Ovary (tissue), 7 donors: ENCODE measurements at regions not wholly inside any gene's neighbourhood (a gene's known extent, or its start where the extent isn't known, plus 50 kb on each side); places are given as distances from the start of the nearest gene placed in this dataset.

ENCODE experiments used
- DNase-seq, 5 donors: peaks; one replicate each; pipeline ENCODE4 v3.0.0-alpha.2; 2019 to 2020
- H3K27ac ChIP-seq, 2 donors: fragments of 200-600 bp; one replicate each; pipeline versions ENCODE4 v1.5.1 to v1.8.0; 2019 to 2022
- H3K27me3 ChIP-seq: fragments of 200-600 bp; one replicate; pipeline ENCODE4 v1.8.0; 2022
- H3K36me3 ChIP-seq: fragments of 200-600 bp; sonication (generic); one replicate; pipeline ENCODE4 v1.5.1; 2019
- H3K4me1 ChIP-seq: one replicate; pipeline ENCODE4 v1.8.1; 2013; ENCODE audit warnings: mild to moderate bottlenecking, moderate library complexity; ENCODE audit not compliant: insufficient read depth
- H3K4me3 ChIP-seq: fragments of 200-600 bp; sonication (generic); one replicate; pipeline ENCODE4 v1.5.1; 2017
- H3K9me3 ChIP-seq, 2 donors: fragments of 200-600 bp in 1 of 2; sonication (generic) in 1 of 2; one replicate each; pipeline versions ENCODE4 v1.5.1 to v1.8.1; 2013 to 2019; ENCODE audit warnings: mild to moderate bottlenecking in 1 of 2, moderate library complexity in 1 of 2
- CTCF ChIP-seq, 3 donors: fragments of 450-650 bp in 2 of 3; fragments of 200-600 bp in 1 of 3; IDR thresholded peaks; one replicate each; pipeline versions ENCODE4 v1.5.1 to v1.8.0; 2016 to 2022; ENCODE audit warnings: antibody characterized with exemption in 3 of 3, mild to moderate bottlenecking in 1 of 3
- EP300 ChIP-seq: sonication (generic); formaldehyde crosslinking; IDR thresholded peaks from one replicate; pipeline ENCODE4 v1.6.1; 2017; ENCODE audit warnings: antibody characterized with exemption
- POLR2A ChIP-seq: fragments of 450-650 bp; IDR thresholded peaks from one replicate; pipeline ENCODE4 v1.6.1; 2017; ENCODE audit warnings: antibody characterized with exemption, mild to moderate bottlenecking, moderate library complexity
- WGBS, 3 donors: extraction: QIAGEN DNeasy Blood & Tissue Kit in 1 of 3; methylation state at CpG; one replicate each; pipeline versions ENCODE4 v1.1.5 to v1.1.7; 2013 to 2017; 5-methylcytosine and 5-hydroxymethylcytosine counted together
- intact Hi-C, 4 donors: fragments of 100-400 bp; cut with DNase I; formaldehyde crosslinking; loops; one replicate each; pipeline versions ENCODE4 v1.11.0 to v1.15.1; 2022 to 2023
- donor health status: DM: no; HTN: no; CAD: no; lungs with moderate emphysema.
- donor health status: DM: no; HTN: no; CAD: no.
- donor health status: Bipolar disorder and iron deficiency.
- donor health status: DM: no; HTN: no; CAD: no.
- donor health status: DM: yes; HTN: yes; CAD: no.

DNA sequence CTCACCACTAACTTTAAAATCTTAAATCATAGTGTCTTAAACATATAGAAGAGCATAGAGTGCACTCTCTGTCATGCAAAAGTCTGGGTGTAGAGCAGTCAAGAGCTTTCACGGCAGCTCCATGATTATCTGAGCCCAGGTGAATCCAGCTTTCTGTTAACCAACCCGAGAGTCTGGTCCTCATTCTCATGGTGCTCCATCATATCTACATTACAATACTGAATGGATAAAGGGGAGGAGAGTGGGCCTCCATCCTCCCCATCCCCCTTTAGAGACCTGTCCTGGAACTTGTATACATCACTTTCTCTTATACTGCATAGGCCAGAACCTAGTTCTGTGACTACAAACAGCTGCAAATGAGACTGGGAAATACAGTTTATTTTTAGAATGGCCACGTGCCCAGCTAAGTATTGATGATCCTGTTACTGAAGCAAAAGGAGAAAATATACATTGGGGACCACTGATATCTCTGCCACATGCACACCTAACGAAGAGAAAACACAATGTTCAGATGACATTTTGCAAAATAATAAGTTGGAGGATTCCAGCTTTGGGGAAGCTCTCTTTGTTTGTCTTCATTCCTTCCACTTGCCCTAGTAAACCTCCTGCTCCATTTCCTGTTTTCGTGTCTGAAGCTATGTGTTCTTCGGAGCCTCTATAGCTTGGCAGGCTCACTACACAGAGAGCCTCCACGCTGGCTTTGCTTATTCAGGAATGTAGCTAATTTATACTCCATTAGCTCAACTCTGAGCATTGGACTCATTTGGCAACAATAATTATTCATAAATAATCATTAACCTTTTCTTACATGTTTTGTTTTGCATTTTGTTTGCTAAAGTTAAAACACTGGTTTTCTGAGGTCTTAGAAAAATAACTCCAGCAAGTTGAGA is 110.1 kb downstream of the IYD start:
- no peak for TF ChIP-seq POLR2A
- TF ChIP-seq CTCF (IDR thresholded peaks at IDR 0.05): no peak
- TF ChIP-seq EP300: no peak
- WGBS, 3 donors: 21 to 36% (median 22%) methylated on average over 7 of the region's 7 CpGs

DNA sequence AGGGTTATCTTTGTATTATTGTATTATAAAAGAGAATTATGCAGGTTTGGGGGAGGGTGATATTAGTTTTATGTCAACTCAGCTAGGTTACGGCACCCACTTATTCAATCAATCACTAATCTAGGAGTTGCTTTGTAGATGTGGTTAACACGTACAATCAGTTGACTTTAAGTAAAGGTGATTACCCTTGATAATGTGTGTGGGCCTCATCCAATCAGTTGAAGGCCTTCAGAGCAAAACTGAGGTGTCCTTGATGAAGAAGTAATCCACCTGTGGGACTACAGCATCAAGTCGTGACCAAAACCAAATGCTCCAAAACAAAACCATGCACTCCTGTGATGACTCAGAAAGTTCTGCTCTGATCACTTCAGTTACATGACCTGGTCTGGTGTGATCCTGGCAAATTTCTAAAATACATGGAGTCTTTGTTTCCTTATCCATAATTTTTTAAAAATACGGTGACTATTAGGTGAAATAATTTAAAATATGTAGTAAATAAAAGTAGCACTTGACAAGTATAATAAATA is 114.1 kb downstream of the IYD start:
- TF ChIP-seq CTCF (IDR thresholded peaks at IDR 0.05) (no peak), EP300 (no peak), POLR2A (no peak)
- WGBS, 3 donors: 50 to 54% (median 54%) methylated on average over 4 of the region's 4 CpGs
- Histone ChIP-seq H3K27me3 (no peaks in the 10 kb centered on the region), H3K36me3 (no peaks in the 10 kb centered on the region), H3K4me1 (peaks cover 2% of the 10 kb centered on the region), H3K27ac (no peak overlapping the region), H3K4me3 (no peak overlapping the region), H3K9me3 (no peaks in the 10 kb centered on the region)
- no peak for DNase-seq
- intact Hi-C loops: no loop called here

More for the DNA sequence above, 110.1 kb downstream of the IYD start:
- no peaks in the 10 kb centered on the region for H3K27me3 ChIP-seq
- intact Hi-C loops: no loop called here
- H3K4me1 ChIP-seq: peaks cover 2% of the 10 kb centered on the region
- no peaks in the 10 kb centered on the region for H3K9me3 ChIP-seq
- H3K4me3 ChIP-seq: no peak overlapping the region
- DNase-seq: no peak
- H3K36me3 ChIP-seq: no peaks in the 10 kb centered on the region
- no peak overlapping the region for H3K27ac ChIP-seq

DNA sequence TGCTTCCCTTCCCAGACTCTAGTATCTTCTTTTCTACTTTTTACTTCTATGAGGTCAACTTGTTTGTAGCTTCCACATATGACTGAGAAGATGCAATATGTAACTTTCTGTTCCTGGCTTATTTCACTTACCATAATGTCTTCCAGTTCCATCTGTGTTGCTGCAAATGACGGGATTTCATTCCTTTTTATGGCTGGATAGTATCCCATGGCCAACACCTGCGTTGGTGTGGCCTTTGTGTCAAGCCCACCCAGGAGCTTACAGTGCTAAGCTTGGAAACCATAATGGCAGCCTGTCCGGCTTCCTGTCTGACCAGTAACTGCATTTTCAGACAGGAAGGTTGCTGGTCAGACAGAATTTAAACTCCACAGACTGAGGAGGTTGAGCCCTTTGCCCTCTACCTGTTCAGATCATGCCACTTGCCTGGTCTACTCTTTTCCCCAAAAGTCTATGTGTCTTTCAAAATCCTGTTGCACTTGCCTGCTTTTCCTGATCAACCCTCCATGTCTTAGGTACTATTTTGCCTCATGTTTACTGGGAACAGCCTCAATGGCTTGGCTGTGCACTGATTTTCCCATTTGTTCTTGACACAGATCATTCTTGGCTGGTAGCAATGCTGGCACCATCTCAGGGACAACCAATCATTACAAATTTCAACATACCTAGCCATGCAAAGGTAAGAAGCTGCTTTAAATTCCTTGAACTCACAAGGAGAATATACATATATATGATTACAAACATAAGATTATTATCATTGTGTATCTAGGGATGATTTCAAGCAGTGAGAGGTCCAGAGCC is 114.3 kb upstream of the PLEKHG1 start:
- no peak for DNase-seq
- TF ChIP-seq CTCF (IDR thresholded peaks at IDR 0.05) (no peak), POLR2A (no peak), EP300 (no peak)
- no peaks in the 10 kb centered on the region for H3K27me3 ChIP-seq
- no peak overlapping the region for H3K27ac ChIP-seq
- 66 to 92% (median 86%) methylated on average over 3 of the region's 3 CpGs for WGBS, 3 donors
- no peaks in the 10 kb centered on the region for H3K36me3 ChIP-seq
- no peaks in the 10 kb centered on the region for H3K4me1 ChIP-seq
- no peaks in the 10 kb centered on the region for H3K9me3 ChIP-seq
- no peak overlapping the region for H3K4me3 ChIP-seq
- intact Hi-C loops: no loop called here

DNA sequence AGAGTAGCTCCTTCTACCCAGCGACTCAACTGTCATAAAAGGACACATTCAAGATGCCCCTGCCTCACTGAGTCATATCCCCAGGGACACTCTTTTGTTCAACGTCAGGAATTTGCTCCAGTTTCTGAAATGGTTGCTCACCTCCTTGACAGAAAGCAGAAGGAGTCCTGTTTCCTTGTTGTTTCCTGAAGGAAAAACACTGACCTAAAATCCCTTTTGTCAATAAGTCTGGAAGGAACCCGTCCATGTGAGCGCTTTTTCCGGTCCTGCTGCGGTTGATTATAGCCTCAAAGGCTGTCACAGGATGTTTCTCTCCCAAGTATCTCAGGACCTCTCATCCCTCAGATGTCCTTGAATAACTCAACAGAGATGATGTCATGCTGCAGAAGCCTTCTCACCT is 113.6 kb upstream of the PLEKHG1 start:
- Histone ChIP-seq H3K27me3 (no peaks in the 10 kb centered on the region), H3K4me3 (no peak overlapping the region), H3K4me1 (no peaks in the 10 kb centered on the region), H3K36me3 (no peaks in the 10 kb centered on the region), H3K27ac (no peak overlapping the region), H3K9me3 (no peaks in the 10 kb centered on the region)
- intact Hi-C loops: no loop called here
- no peak for TF ChIP-seq CTCF (IDR thresholded peaks at IDR 0.05)
- TF ChIP-seq POLR2A: no peak
- TF ChIP-seq EP300: no peak
- no peak for DNase-seq
- WGBS, 3 donors: 60 to 69% (median 69%) methylated on average over 6 of the region's 6 CpGs
